ENCODE measurements at regions not wholly inside any gene's neighbourhood (a gene's known extent, or its start where the extent isn't known, plus 50 kb on each side); places are given as distances from the start of the nearest gene placed in this dataset.

DNA sequence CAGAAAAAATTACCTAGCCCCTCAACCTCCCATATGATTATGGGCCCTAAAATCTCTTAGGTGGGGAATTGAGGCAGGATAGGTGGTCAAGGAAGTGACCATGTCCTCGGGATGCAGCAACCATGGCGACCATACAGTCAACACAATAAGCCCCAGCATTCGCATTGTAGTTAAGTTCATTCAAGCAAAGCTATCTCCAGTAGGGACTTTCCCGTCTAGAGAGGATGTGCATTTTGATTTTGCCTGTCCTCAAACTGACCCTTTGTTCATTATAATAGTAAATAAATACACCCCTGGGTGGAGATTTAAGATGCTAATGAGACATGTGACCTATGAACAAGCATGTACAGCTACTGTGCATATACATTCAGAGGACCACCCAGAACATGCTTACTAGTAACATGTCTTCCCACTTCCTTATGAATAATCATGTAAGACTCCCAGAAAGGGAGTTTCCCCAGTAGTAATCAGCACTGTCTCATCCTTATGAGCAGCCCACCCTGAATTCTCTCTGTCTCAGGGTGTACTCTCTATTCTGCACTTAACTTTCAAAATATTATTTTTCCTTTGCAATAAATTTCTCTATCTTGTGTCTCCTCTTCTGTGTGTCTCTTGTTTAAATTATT is 74.3 kb downstream of the NUDT11 start:
- TF ChIP-seq, protein P1, sequence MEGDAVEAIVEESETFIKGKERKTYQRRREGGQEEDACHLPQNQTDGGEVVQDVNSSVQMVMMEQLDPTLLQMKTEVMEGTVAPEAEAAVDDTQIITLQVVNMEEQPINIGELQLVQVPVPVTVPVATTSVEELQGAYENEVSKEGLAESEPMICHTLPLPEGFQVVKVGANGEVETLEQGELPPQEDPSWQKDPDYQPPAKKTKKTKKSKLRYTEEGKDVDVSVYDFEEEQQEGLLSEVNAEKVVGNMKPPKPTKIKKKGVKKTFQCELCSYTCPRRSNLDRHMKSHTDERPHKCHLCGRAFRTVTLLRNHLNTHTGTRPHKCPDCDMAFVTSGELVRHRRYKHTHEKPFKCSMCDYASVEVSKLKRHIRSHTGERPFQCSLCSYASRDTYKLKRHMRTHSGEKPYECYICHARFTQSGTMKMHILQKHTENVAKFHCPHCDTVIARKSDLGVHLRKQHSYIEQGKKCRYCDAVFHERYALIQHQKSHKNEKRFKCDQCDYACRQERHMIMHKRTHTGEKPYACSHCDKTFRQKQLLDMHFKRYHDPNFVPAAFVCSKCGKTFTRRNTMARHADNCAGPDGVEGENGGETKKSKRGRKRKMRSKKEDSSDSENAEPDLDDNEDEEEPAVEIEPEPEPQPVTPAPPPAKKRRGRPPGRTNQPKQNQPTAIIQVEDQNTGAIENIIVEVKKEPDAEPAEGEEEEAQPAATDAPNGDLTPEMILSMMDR (conservative IDR thresholded peaks at IDR 0.05; ENCODE audit: low read length): no peak
- TF ChIP-seq EZH2phosphoT487 (IDR thresholded peaks at IDR 0.05; ENCODE audit: borderline replicate concordance): no peak
